AG04449 (cell line): ENCODE measurements at regions not wholly inside any gene's neighbourhood (a gene's known extent, or its start where the extent isn't known, plus 50 kb on each side); places are given as distances from the start of the nearest gene placed in this dataset.

ENCODE experiments used
- CTCF ChIA-PET: fragments of 350-600 bp; formaldehyde crosslinking; extraction: SDS; loops from one replicate; lab custom pipeline; 2021; ENCODE audit warnings: antibody characterized with exemption; lab: Yijun Ruan, JAX
- POLR2A ChIA-PET: fragments of 400-600, 350-600 bp; formaldehyde crosslinking; extraction: SDS; loops from one replicate; lab custom pipeline; 2020; ENCODE audit warnings: antibody characterized with exemption, inconsistent platforms; lab: Yijun Ruan, JAX
- DNase-seq: peaks from one replicate; pipeline ENCODE4 v3.0.0-alpha.2; 2010; ENCODE audit warnings: low read depth, low spot score
- H3K4me3 ChIP-seq: 2 replicates; pipeline ENCODE4 v1.5.1; 2011; ENCODE audit warnings: low read depth, mild to moderate bottlenecking, control low read depth, low read length
- TF ChIP-seq, protein P1 (sequence below): IDR thresholded peaks from one replicate; pipeline ENCODE4 v1.5.1; 2011; ENCODE audit warnings: mild to moderate bottlenecking, moderate library complexity, low read length, control low read depth, inconsistent platforms; ENCODE audit not compliant: insufficient read depth; ENCODE audit errors: missing control alignments

- POLR2A ChIA-PET = no interaction called here
- CTCF ChIA-PET = no interaction called here
These were observed 140.2 kb upstream of the AHI1 start for GRCh38 chr6:135637701-135638100.

GRCh38 chr6:135638108-135638507 lies 140.6 kb upstream of the AHI1 start:
- H3K4me3 ChIP-seq = no peak overlapping the region
- POLR2A ChIA-PET = no interaction called here
- no peak for DNase-seq
- TF ChIP-seq, protein P1, sequence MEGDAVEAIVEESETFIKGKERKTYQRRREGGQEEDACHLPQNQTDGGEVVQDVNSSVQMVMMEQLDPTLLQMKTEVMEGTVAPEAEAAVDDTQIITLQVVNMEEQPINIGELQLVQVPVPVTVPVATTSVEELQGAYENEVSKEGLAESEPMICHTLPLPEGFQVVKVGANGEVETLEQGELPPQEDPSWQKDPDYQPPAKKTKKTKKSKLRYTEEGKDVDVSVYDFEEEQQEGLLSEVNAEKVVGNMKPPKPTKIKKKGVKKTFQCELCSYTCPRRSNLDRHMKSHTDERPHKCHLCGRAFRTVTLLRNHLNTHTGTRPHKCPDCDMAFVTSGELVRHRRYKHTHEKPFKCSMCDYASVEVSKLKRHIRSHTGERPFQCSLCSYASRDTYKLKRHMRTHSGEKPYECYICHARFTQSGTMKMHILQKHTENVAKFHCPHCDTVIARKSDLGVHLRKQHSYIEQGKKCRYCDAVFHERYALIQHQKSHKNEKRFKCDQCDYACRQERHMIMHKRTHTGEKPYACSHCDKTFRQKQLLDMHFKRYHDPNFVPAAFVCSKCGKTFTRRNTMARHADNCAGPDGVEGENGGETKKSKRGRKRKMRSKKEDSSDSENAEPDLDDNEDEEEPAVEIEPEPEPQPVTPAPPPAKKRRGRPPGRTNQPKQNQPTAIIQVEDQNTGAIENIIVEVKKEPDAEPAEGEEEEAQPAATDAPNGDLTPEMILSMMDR = no peak
- CTCF ChIA-PET = no interaction called here

More at GRCh38 chr6:135637701-135638100, 140.2 kb upstream of the AHI1 start:
- no peak overlapping the region for H3K4me3 ChIP-seq
- DNase-seq = no peak
- TF ChIP-seq, protein P1 = no peak

- POLR2A ChIA-PET = no interaction called here
- H3K4me3 ChIP-seq = no peak overlapping the region
- TF ChIP-seq, protein P1 = no peak
- DNase-seq = no peak
- CTCF ChIA-PET = no interaction called here
These were observed 142.5 kb upstream of the AHI1 start for GRCh38 chr6:135640048-135640447.

DNA sequence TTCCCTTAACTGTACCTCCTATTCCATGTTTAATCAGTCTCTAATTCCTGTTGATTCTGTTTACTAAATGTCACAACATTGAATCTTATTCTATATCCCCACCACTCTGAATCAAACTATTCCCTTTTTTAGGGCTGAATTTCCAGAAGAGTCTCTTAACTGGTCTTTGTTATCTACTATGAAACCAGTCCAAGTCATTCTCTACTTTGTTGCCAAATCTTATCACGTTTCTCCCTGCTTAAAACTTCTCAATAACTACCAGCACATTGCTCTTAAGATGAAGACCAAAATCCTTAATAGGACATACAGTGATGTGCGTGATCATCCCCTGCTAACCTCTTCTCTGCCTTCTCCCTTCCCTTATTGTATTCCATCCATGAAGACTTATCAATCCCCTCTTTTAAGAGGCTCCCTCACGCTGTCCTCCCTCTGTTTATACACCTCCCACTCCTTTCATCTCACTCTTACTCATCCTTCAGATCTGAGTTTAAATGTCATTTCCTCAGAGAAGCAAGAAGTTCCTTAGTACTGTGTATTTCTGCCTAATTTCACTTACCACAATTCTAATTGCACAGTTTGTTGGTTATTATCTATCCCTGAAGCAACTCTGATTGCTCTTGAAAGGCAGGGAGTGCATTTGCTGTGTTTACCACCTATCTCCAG lies 143.0 kb upstream of the AHI1 start:
- no peak for DNase-seq
- CTCF ChIA-PET = no interaction called here
- no peak overlapping the region for H3K4me3 ChIP-seq
- TF ChIP-seq, protein P1 = no peak
- POLR2A ChIA-PET = no interaction called here

- CTCF ChIA-PET = no interaction called here
- no peak for DNase-seq
- H3K4me3 ChIP-seq = no peak overlapping the region
- POLR2A ChIA-PET = no interaction called here
- TF ChIP-seq, protein P1 = no peak
These were observed 145.4 kb upstream of the AHI1 start for GRCh38 chr6:135642912-135643311.

- TF ChIP-seq, protein P1 = no peak
- no peak overlapping the region for H3K4me3 ChIP-seq
- ChIA-PET CTCF (interaction anchor here (0.7 kb wide), 1 partner anchor 107 kb away, joined by 3 read pairs; no protein-coding TSS in a partner anchor), POLR2A (no interaction called here)
- DNase-seq = no peak
These were observed 146.9 kb upstream of the AHI1 start for GRCh38 chr6:135644394-135644793.
